BJ (cell line): ENCODE measurements at regions not wholly inside any gene's neighbourhood (a gene's known extent, or its start where the extent isn't known, plus 50 kb on each side); places are given as distances from the start of the nearest gene placed in this dataset.
A peak's percentile ranks its signal among the peaks of the same experiment; 100 is the strongest.

Experiments used
- CTCF ChIA-PET: fragments of 350-600 bp; formaldehyde crosslinking; extraction: SDS; loops from one replicate; lab custom pipeline; 2021; ENCODE audit warnings: antibody characterized with exemption, inconsistent platforms; lab: Yijun Ruan, JAX
- POLR2A ChIA-PET: fragments of 300-600 bp; sonication (Branson Sonifier 250); formaldehyde crosslinking; extraction: SDS; loops from one replicate; lab custom pipeline; 2021; ENCODE audit warnings: antibody characterized with exemption; lab: Charles Lee
- DNase-seq: peaks from one replicate; pipeline ENCODE4 v3.0.0-alpha.2; 2011; ENCODE audit warnings: low read depth
- H3K27me3 ChIP-seq: 2 replicates; pipeline ENCODE4 v1.6.0; 2011; ENCODE audit warnings: low read length; ENCODE audit not compliant: control insufficient read depth, insufficient read depth
- H3K36me3 ChIP-seq: 2 replicates; pipeline ENCODE4 v1.5.1; 2011; ENCODE audit warnings: low read length; ENCODE audit not compliant: control insufficient read depth, insufficient read depth
- H3K4me3 ChIP-seq: 2 replicates; pipeline ENCODE4 v1.5.1; 2011; ENCODE audit warnings: low read depth, mild to moderate bottlenecking, control low read depth, low read length
- TF ChIP-seq, protein P1 (sequence below): IDR thresholded peaks from 2 replicates; pipeline ENCODE4 v1.5.1; 2011; ENCODE audit warnings: low read depth, mild to moderate bottlenecking, control low read depth, inconsistent platforms, low read length, moderate library complexity; ENCODE audit not compliant: insufficient read depth

DNA sequence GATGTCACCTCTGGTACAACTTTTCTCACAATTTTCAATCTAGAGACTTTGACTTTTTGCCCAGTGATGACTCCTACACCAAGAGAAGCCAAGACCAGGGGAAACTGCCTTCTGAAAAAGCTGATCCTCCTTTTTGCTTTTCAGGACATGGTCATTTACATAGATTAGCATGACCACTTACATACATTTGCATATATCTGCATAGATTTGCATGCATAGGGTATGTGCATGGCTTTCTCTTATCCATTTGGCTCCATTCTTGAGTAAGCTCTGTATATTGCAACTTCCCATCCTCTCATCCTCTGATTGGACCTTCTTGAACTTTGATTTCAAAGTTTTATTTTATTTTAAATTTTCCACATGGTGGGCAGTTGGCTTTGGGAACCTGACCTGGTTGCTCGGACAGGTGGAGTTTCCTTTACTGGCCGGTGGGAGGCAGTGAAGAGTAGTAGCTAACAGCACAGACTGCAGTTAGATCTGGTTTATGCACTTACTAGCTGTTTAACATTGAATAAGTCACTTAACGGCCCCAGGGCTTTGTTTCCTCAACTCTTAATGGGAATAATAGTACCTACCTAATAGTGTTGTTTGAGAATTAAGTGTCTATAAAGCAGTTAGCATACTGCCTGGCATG lies 92.9 kb downstream of the GPR139 start:
- TF ChIP-seq, protein P1, sequence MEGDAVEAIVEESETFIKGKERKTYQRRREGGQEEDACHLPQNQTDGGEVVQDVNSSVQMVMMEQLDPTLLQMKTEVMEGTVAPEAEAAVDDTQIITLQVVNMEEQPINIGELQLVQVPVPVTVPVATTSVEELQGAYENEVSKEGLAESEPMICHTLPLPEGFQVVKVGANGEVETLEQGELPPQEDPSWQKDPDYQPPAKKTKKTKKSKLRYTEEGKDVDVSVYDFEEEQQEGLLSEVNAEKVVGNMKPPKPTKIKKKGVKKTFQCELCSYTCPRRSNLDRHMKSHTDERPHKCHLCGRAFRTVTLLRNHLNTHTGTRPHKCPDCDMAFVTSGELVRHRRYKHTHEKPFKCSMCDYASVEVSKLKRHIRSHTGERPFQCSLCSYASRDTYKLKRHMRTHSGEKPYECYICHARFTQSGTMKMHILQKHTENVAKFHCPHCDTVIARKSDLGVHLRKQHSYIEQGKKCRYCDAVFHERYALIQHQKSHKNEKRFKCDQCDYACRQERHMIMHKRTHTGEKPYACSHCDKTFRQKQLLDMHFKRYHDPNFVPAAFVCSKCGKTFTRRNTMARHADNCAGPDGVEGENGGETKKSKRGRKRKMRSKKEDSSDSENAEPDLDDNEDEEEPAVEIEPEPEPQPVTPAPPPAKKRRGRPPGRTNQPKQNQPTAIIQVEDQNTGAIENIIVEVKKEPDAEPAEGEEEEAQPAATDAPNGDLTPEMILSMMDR = 0 out of 2 replicates have a peak, but pooled peaks have one; percentile 13
- H3K36me3 ChIP-seq = no peaks in the 10 kb centered on the region
- CTCF ChIA-PET = no interaction called here
- no peak for DNase-seq
- H3K27me3 ChIP-seq = no peaks in the 10 kb centered on the region
- POLR2A ChIA-PET = no interaction called here
- H3K4me3 ChIP-seq = no peak overlapping the region

DNA sequence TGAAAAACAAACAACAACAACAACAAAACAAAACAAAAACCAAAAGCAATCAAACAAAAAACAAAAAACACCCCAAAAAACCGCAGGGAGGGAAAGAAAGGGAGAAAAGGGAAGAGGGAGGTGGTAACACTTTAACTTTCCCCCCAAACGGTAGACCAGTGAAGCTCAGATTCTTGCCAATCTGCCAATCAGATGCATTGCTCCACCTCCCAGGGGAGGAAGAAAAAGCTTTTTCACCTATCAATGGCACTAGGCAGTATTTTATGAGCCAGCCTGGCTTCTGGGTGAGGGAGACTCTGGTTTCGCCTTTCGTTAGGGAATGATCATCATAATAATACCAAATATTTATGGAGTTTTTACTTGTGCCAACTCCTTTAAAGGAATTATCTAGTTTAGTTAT lies 94.1 kb downstream of the GPR139 start:
- CTCF ChIA-PET = interaction anchor here (0.6 kb wide), 1 partner anchor 78 kb away, joined by 5 read pairs; no protein-coding TSS in a partner anchor
- no peak overlapping the region for H3K4me3 ChIP-seq
- no peaks in the 10 kb centered on the region for H3K27me3 ChIP-seq
- TF ChIP-seq, protein P1 = no peak
- no peaks in the 10 kb centered on the region for H3K36me3 ChIP-seq
- no peak for DNase-seq
- POLR2A ChIA-PET = no interaction called here

DNA sequence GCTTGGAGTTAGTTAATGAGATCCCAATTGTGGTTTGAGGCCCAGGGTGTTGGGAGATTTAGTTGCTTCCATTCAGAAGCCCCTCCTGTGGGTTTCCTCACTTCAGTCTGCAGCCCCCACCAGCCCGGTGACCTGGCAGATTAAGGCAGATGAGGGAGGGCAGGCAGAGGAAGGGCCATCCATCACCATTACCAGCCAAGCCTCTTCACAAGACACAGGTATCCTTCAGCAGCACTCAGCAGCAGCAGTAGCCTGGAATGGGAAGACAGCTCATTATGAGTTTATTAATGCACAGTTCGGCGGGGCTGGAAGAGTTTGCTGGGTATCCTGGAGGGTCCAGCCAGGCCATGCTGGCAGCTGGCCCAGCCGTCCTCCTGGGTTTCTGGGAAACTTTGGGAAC lies 90.0 kb upstream of the GPRC5B start:
- ChIA-PET POLR2A (no interaction called here), CTCF (no interaction called here)
- no peak for DNase-seq
- no peaks in the 10 kb centered on the region for H3K36me3 ChIP-seq
- H3K4me3 ChIP-seq = no peak overlapping the region
- H3K27me3 ChIP-seq = no peaks in the 10 kb centered on the region
- TF ChIP-seq, protein P1 = no peak

DNA sequence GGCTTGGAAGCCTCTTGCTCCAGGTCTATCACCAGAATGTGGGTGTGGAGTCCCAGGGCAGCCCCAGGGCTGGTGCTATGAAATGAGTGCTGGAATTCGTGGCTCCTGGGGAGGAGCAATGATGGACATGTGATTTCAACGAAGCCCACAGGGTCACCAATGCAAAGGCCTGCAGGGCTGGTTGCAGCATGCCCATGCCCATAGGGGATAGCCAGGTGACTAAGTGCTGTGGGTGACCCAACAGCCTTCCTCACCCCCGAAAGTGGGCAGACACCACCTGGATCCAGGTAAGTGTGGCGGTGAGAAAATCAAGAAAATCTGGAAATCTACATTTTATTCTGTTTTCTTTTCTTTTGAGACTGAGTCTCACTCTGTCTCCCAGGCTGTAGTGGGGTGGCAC lies 87.5 kb upstream of the GPRC5B start:
- Histone ChIP-seq H3K36me3 (no peaks in the 10 kb centered on the region), H3K27me3 (no peaks in the 10 kb centered on the region), H3K4me3 (no peak overlapping the region)
- ChIA-PET POLR2A (no interaction called here), CTCF (interaction anchor here (1.6 kb wide), 1 partner anchor 65 kb away, joined by 3 read pairs; no protein-coding TSS in a partner anchor)
- DNase-seq = no peak
- TF ChIP-seq, protein P1 = no peak

DNA sequence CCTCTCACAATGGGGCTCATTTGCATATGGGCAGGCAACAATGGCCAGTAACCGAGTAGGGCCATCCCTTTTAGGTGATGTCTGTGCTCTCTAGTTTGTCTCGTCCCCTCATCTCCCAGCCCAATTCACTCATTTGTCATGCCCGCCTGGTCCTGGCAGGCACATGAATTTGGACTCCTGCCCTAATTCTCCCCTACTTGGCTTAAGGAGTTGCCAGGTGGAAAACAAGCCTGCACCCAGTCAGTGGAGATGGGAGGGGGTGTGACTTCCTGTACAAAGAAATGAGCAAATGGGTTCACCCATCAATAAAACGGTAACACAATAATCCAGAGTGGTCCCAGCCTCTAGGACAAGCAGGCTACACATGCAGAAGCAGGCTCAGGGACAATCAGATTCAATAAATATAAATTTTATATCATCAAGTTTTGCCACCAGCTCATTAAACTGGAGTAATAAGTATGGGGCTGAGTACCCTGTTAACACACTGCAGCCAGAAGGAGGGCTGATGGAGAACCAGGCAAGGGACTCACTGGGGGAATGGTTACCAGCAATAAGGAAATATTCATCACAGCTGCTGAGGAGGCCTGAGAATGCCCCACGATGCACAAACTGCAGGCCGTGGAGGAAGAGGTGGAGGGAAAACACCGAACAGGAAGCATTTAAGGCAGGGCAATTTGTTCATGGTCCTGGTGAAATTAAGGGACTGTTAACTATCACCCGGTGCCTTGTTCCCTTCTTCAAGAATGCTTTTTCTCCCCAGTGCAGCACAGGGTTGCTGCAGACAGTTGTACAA lies 84.4 kb upstream of the GPRC5B start:
- no peak for DNase-seq
- Histone ChIP-seq H3K27me3 (no peaks in the 10 kb centered on the region), H3K36me3 (no peaks in the 10 kb centered on the region), H3K4me3 (no peak overlapping the region)
- TF ChIP-seq, protein P1 = no peak
- CTCF ChIA-PET = no interaction called here
- POLR2A ChIA-PET = no interaction called here
